ENCODE measurements at regions not wholly inside any gene's neighbourhood (a gene's known extent, or its start where the extent isn't known, plus 50 kb on each side); places are given as distances from the start of the nearest gene placed in this dataset.

GRCh38 chr1:191533254-191533653 is 625.0 kb upstream of the RGS18 start:
- Histone ChIP-seq H3K27me3 (replicated peaks; ENCODE audit: control insufficient read depth, insufficient read depth, low read length) (no peaks in the 10 kb centered on the region), H3K4me1 (ENCODE audit: control insufficient read depth, insufficient read depth, low read length) (no peaks in the 10 kb centered on the region), H3K36me3 (ENCODE audit: control insufficient read depth, insufficient read depth, low read length, severe bottlenecking) (no peaks in the 10 kb centered on the region), H3K9ac (ENCODE audit: low read length) (no peak overlapping the region), H3K4me3 (ENCODE audit: low read length) (no peak overlapping the region), H3K9me3 (ENCODE audit: control insufficient read depth, low read length) (peaks cover 12% of the 10 kb centered on the region)
- DNase-seq (ENCODE audit: low read depth) = no peak

DNA sequence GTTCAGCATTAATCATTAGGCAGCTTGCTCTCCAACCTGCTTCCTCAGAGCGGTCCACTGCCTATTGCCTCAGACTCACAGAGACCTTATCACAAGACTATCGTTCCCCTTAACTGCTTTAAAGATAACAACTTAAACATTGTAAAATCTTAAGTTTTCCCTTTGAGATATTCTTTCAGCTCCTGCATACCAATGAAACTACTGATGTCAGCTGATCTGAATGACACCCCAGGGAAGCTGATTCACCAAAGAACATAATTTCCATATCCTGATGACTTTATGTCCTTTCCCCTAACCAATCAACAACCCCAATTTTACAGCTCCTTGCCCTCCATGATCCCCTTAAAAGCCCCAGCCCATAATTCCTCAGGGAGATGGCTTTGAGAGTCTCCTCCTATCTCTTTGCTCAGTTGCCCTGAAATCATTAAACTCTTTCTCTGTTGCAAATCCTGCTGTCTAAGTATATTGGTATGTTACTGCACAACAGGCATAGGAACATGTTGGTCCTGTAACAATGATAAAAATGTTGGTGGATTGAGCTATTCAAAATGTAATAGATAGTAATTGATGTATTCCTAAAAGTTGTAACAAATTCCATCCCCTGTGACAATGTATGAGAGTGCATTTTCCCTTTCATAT is 621.4 kb upstream of the RGS18 start:
- H3K36me3 ChIP-seq (ENCODE audit: control insufficient read depth, insufficient read depth, low read length, severe bottlenecking) = no peaks in the 10 kb centered on the region
- peaks cover 12% of the 10 kb centered on the region for H3K9me3 ChIP-seq (ENCODE audit: control insufficient read depth, low read length)
- DNase-seq (ENCODE audit: low read depth) = no peak
- no peak overlapping the region for H3K9ac ChIP-seq (ENCODE audit: low read length)
- no peak overlapping the region for H3K4me3 ChIP-seq (ENCODE audit: low read length)
- no peaks in the 10 kb centered on the region for H3K27me3 ChIP-seq (replicated peaks; ENCODE audit: control insufficient read depth, insufficient read depth, low read length)
- no peaks in the 10 kb centered on the region for H3K4me1 ChIP-seq (ENCODE audit: control insufficient read depth, insufficient read depth, low read length)

- Histone ChIP-seq H3K9ac (ENCODE audit: low read length) (no peak overlapping the region), H3K4me3 (ENCODE audit: low read length) (no peak overlapping the region), H3K4me1 (ENCODE audit: control insufficient read depth, insufficient read depth, low read length) (no peaks in the 10 kb centered on the region), H3K36me3 (ENCODE audit: control insufficient read depth, insufficient read depth, low read length, severe bottlenecking) (no peaks in the 10 kb centered on the region), H3K27me3 (replicated peaks; ENCODE audit: control insufficient read depth, insufficient read depth, low read length) (no peaks in the 10 kb centered on the region), H3K9me3 (ENCODE audit: control insufficient read depth, low read length) (peaks cover 10% of the 10 kb centered on the region)
- no peak for DNase-seq (ENCODE audit: low read depth)
Observed at GRCh38 chr1:191541758-191542157, 616.5 kb upstream of the RGS18 start.

- H3K9me3 ChIP-seq (ENCODE audit: control insufficient read depth, low read length) = peaks cover 3% of the 10 kb centered on the region
- H3K4me1 ChIP-seq (ENCODE audit: control insufficient read depth, insufficient read depth, low read length) = no peaks in the 10 kb centered on the region
- no peaks in the 10 kb centered on the region for H3K27me3 ChIP-seq (replicated peaks; ENCODE audit: control insufficient read depth, insufficient read depth, low read length)
- H3K9ac ChIP-seq (ENCODE audit: low read length) = no peak overlapping the region
- H3K36me3 ChIP-seq (ENCODE audit: control insufficient read depth, insufficient read depth, low read length, severe bottlenecking) = no peaks in the 10 kb centered on the region
- H3K4me3 ChIP-seq (ENCODE audit: low read length) = no peak overlapping the region
- no peak for DNase-seq (ENCODE audit: low read depth)
Observed at GRCh38 chr1:191542444-191542843, 615.8 kb upstream of the RGS18 start.

DNA sequence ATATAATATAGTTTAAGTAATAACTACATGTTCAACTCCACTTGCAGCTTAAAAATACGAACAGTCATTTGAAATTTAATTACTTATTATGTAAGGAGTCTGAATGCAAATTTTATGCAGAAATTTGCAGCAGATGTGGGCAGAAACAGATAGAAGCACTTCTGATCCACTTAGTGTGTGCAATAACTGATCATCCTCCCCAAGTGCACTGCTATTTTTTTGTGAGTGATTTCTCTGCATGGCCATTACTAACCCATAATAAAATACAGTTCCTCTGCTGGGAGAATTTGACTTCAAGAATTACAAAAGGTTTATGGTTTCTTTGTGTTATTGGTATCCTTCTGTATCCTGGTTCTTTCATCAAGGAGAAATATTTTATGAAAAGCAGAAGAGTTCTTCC is 611.5 kb upstream of the RGS18 start:
- Histone ChIP-seq H3K36me3 (ENCODE audit: control insufficient read depth, insufficient read depth, low read length, severe bottlenecking) (no peaks in the 10 kb centered on the region), H3K4me3 (ENCODE audit: low read length) (no peak overlapping the region), H3K27me3 (replicated peaks; ENCODE audit: control insufficient read depth, insufficient read depth, low read length) (no peaks in the 10 kb centered on the region), H3K9me3 (ENCODE audit: control insufficient read depth, low read length) (no peaks in the 10 kb centered on the region), H3K4me1 (ENCODE audit: control insufficient read depth, insufficient read depth, low read length) (no peaks in the 10 kb centered on the region), H3K9ac (ENCODE audit: low read length) (no peak overlapping the region)
- no peak for DNase-seq (ENCODE audit: low read depth)

DNA sequence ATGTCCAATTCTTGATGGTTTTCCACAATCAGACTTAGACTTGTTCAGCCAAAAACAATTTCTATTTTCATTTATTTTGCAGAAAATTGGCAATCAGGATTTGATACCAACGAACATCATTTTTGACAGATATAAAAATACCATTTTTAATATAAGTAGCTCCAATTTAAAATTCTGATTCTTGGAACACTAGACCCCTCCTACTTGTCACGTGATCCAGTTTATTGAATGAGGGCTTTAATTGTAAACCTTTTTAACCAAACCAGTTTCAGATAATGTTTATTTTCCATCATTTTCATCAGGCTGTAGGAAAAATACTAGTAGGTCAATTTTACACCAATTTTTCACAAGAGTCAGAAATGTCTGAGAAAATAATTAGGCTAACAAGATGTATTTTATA is 607.2 kb upstream of the RGS18 start:
- Histone ChIP-seq H3K9ac (ENCODE audit: low read length) (no peak overlapping the region), H3K4me1 (ENCODE audit: control insufficient read depth, insufficient read depth, low read length) (no peaks in the 10 kb centered on the region), H3K4me3 (ENCODE audit: low read length) (no peak overlapping the region), H3K9me3 (ENCODE audit: control insufficient read depth, low read length) (no peaks in the 10 kb centered on the region), H3K27me3 (replicated peaks; ENCODE audit: control insufficient read depth, insufficient read depth, low read length) (no peaks in the 10 kb centered on the region), H3K36me3 (ENCODE audit: control insufficient read depth, insufficient read depth, low read length, severe bottlenecking) (no peaks in the 10 kb centered on the region)
- no peak for DNase-seq (ENCODE audit: low read depth)

DNA sequence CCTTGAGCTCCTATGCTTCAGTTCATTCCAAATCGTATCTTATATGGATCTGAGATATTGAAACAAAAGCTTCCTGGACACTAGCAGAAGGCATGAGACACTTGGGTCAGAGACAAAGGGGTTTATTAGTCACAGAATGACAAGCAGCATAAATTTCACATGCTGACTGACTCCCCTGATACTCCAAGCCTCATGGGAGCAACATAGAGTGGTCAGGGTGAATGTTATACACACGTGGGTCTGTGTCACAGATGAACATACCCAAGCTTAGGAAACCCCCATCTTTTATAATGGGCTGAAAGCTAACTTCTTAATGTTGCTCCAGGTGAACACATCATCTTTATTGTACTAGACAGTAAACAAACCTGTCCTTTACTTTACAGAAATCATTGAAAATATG is 599.9 kb upstream of the RGS18 start:
- Histone ChIP-seq H3K36me3 (ENCODE audit: control insufficient read depth, insufficient read depth, low read length, severe bottlenecking) (no peaks in the 10 kb centered on the region), H3K9ac (ENCODE audit: low read length) (no peak overlapping the region), H3K4me3 (ENCODE audit: low read length) (no peak overlapping the region), H3K27me3 (replicated peaks; ENCODE audit: control insufficient read depth, insufficient read depth, low read length) (no peaks in the 10 kb centered on the region), H3K4me1 (ENCODE audit: control insufficient read depth, insufficient read depth, low read length) (peaks cover 22% of the 10 kb centered on the region), H3K9me3 (ENCODE audit: control insufficient read depth, low read length) (peaks cover 3% of the 10 kb centered on the region)
- DNase-seq (ENCODE audit: low read depth) = no peak

DNA sequence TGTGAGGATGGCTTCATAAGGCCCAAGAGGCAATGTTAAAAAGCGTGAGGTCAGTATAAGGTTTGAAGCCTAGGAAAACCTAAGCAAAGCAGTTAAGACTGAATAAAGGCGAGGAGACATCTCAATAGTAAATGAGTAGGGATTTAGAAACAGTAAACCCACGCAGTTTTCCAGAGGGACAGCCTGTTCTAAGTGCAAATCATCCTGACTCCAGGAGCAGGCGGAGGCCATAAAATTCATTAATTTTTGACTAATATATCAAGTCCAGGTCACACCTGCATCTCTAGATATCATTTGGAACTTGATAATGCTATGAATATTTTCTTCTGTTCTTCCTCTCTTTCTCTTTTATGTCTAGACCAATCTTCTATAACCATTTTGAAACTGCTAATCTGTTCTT is 597.0 kb upstream of the RGS18 start:
- H3K36me3 ChIP-seq (ENCODE audit: control insufficient read depth, insufficient read depth, low read length, severe bottlenecking) = no peaks in the 10 kb centered on the region
- H3K4me3 ChIP-seq (ENCODE audit: low read length) = no peak overlapping the region
- peaks cover 3% of the 10 kb centered on the region for H3K9me3 ChIP-seq (ENCODE audit: control insufficient read depth, low read length)
- H3K27me3 ChIP-seq (replicated peaks; ENCODE audit: control insufficient read depth, insufficient read depth, low read length) = no peaks in the 10 kb centered on the region
- DNase-seq (ENCODE audit: low read depth) = no peak
- no peak overlapping the region for H3K9ac ChIP-seq (ENCODE audit: low read length)
- H3K4me1 ChIP-seq (ENCODE audit: control insufficient read depth, insufficient read depth, low read length) = peaks cover 33% of the 10 kb centered on the region

GRCh38 chr1:191564275-191564674 is 594.0 kb upstream of the RGS18 start:
- Histone ChIP-seq H3K27me3 (replicated peaks; ENCODE audit: control insufficient read depth, insufficient read depth, low read length) (no peaks in the 10 kb centered on the region), H3K4me1 (ENCODE audit: control insufficient read depth, insufficient read depth, low read length) (peaks cover 19% of the 10 kb centered on the region), H3K4me3 (ENCODE audit: low read length) (no peak overlapping the region), H3K9me3 (ENCODE audit: control insufficient read depth, low read length) (no peaks in the 10 kb centered on the region), H3K36me3 (ENCODE audit: control insufficient read depth, insufficient read depth, low read length, severe bottlenecking) (no peaks in the 10 kb centered on the region), H3K9ac (ENCODE audit: low read length) (no peak overlapping the region)
- no peak for DNase-seq (ENCODE audit: low read depth)

- Histone ChIP-seq H3K9ac (ENCODE audit: low read length) (no peak overlapping the region), H3K4me3 (ENCODE audit: low read length) (no peak overlapping the region), H3K9me3 (ENCODE audit: control insufficient read depth, low read length) (no peaks in the 10 kb centered on the region), H3K4me1 (ENCODE audit: control insufficient read depth, insufficient read depth, low read length) (no peaks in the 10 kb centered on the region), H3K27me3 (replicated peaks; ENCODE audit: control insufficient read depth, insufficient read depth, low read length) (no peaks in the 10 kb centered on the region), H3K36me3 (ENCODE audit: control insufficient read depth, insufficient read depth, low read length, severe bottlenecking) (no peaks in the 10 kb centered on the region)
- no peak for DNase-seq (ENCODE audit: low read depth)
Observed at GRCh38 chr1:191572479-191572878, 585.8 kb upstream of the RGS18 start.

GRCh38 chr1:191575180-191575579 is 583.1 kb upstream of the RGS18 start:
- H3K36me3 ChIP-seq (ENCODE audit: control insufficient read depth, insufficient read depth, low read length, severe bottlenecking) = no peaks in the 10 kb centered on the region

GRCh38 chr1:191575746-191576145 is 582.5 kb upstream of the RGS18 start:
- Histone ChIP-seq H3K36me3 (ENCODE audit: control insufficient read depth, insufficient read depth, low read length, severe bottlenecking) (no peaks in the 10 kb centered on the region), H3K4me3 (ENCODE audit: low read length) (no peak overlapping the region), H3K9me3 (ENCODE audit: control insufficient read depth, low read length) (no peaks in the 10 kb centered on the region), H3K9ac (ENCODE audit: low read length) (no peak overlapping the region), H3K4me1 (ENCODE audit: control insufficient read depth, insufficient read depth, low read length) (peaks cover 10% of the 10 kb centered on the region), H3K27me3 (replicated peaks; ENCODE audit: control insufficient read depth, insufficient read depth, low read length) (no peaks in the 10 kb centered on the region)
- no peak for DNase-seq (ENCODE audit: low read depth)

More at GRCh38 chr1:191575180-191575579, 583.1 kb upstream of the RGS18 start:
- Histone ChIP-seq H3K27me3 (replicated peaks; ENCODE audit: control insufficient read depth, insufficient read depth, low read length) (no peaks in the 10 kb centered on the region), H3K4me3 (ENCODE audit: low read length) (no peak overlapping the region), H3K4me1 (ENCODE audit: control insufficient read depth, insufficient read depth, low read length) (peaks cover 10% of the 10 kb centered on the region), H3K9me3 (ENCODE audit: control insufficient read depth, low read length) (no peaks in the 10 kb centered on the region), H3K9ac (ENCODE audit: low read length) (no peak overlapping the region)
- no peak for DNase-seq (ENCODE audit: low read depth)
